ENCODE measurements at regions not wholly inside any gene's neighbourhood (a gene's known extent, or its start where the extent isn't known, plus 50 kb on each side); places are given as distances from the start of the nearest gene placed in this dataset.

DNA sequence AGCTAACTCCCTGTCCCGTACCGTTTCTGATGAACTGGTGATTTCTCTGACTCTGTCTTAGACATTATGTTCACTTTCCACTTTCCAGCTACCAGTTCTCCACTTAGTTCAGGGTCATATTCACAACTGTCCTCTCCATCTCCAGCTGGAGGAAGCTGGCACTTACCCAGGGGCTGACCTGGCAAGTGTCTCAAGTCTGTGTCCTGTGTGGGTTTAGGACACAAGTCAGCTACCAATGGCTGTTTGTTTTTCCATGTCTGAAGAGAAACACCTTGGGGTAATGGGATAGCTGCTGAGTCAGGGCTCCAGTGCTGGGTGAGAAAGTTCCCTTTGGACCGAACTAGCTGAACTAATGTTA, 134.4 kb downstream of the CSNK2A3 start:
- TF ChIP-seq, protein P1, sequence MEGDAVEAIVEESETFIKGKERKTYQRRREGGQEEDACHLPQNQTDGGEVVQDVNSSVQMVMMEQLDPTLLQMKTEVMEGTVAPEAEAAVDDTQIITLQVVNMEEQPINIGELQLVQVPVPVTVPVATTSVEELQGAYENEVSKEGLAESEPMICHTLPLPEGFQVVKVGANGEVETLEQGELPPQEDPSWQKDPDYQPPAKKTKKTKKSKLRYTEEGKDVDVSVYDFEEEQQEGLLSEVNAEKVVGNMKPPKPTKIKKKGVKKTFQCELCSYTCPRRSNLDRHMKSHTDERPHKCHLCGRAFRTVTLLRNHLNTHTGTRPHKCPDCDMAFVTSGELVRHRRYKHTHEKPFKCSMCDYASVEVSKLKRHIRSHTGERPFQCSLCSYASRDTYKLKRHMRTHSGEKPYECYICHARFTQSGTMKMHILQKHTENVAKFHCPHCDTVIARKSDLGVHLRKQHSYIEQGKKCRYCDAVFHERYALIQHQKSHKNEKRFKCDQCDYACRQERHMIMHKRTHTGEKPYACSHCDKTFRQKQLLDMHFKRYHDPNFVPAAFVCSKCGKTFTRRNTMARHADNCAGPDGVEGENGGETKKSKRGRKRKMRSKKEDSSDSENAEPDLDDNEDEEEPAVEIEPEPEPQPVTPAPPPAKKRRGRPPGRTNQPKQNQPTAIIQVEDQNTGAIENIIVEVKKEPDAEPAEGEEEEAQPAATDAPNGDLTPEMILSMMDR (IDR thresholded peaks at IDR 0.05; ENCODE audit: insufficient read depth, low read length), result no peak
- no peak for TF ChIP-seq POLR2AphosphoS5 (IDR thresholded peaks at IDR 0.05; ENCODE audit: low read depth)
- TF ChIP-seq, protein P2, sequence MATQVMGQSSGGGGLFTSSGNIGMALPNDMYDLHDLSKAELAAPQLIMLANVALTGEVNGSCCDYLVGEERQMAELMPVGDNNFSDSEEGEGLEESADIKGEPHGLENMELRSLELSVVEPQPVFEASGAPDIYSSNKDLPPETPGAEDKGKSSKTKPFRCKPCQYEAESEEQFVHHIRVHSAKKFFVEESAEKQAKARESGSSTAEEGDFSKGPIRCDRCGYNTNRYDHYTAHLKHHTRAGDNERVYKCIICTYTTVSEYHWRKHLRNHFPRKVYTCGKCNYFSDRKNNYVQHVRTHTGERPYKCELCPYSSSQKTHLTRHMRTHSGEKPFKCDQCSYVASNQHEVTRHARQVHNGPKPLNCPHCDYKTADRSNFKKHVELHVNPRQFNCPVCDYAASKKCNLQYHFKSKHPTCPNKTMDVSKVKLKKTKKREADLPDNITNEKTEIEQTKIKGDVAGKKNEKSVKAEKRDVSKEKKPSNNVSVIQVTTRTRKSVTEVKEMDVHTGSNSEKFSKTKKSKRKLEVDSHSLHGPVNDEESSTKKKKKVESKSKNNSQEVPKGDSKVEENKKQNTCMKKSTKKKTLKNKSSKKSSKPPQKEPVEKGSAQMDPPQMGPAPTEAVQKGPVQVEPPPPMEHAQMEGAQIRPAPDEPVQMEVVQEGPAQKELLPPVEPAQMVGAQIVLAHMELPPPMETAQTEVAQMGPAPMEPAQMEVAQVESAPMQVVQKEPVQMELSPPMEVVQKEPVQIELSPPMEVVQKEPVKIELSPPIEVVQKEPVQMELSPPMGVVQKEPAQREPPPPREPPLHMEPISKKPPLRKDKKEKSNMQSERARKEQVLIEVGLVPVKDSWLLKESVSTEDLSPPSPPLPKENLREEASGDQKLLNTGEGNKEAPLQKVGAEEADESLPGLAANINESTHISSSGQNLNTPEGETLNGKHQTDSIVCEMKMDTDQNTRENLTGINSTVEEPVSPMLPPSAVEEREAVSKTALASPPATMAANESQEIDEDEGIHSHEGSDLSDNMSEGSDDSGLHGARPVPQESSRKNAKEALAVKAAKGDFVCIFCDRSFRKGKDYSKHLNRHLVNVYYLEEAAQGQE (IDR thresholded peaks at IDR 0.05; ENCODE audit: insufficient replicate concordance, low read depth), result no peak

All from HL-60 (cell line).